ENCODE measurements at regions not wholly inside any gene's neighbourhood (a gene's known extent, or its start where the extent isn't known, plus 50 kb on each side); places are given as distances from the start of the nearest gene placed in this dataset.

DNA sequence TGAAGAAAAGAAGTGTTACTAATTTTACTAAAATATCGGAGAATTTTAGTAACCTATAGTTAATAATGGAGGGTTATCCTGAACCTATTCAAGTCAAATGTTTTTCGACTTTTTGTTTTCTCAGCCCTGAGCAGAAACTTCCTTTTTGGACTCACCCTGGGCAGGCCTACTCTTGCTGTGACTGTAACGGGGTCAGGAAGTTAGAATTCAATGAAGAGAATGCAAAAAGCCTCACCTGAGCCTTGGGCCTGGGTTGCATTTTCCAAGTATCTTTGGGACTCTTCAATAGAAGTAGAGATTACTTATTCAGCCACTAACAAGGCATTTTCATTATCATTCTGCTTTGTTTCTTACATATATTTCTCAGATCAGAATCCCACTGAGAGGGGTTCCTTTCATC lies 405.3 kb downstream of the TLR4 start:
- Histone ChIP-seq H3K27me3 (ENCODE audit: control insufficient read depth in 3 of 3, insufficient read depth in 3 of 3, low read length in 3 of 3) (no peaks in the 10 kb centered on the region), H3K36me3 (ENCODE audit: control insufficient read depth in 3 of 3, insufficient read depth in 3 of 3, low read length in 3 of 3) (no peaks in the 10 kb centered on the region), H3K27ac (ENCODE audit: low read depth, low read length) (no peak overlapping the region), H3K4me1 (ENCODE audit: control insufficient read depth in 3 of 3, insufficient read depth in 3 of 3, low read length in 3 of 3) (no peaks in the 10 kb centered on the region), H3K4me3 (ENCODE audit: low read length in 3 of 3) (no peak overlapping the region), H3K9ac (ENCODE audit: low read depth in 1 of 3, low read length in 3 of 3) (no peak overlapping the region), H3K9me3 (ENCODE audit: control insufficient read depth in 3 of 3, low read length in 3 of 3) (no peaks in the 10 kb centered on the region)

DNA sequence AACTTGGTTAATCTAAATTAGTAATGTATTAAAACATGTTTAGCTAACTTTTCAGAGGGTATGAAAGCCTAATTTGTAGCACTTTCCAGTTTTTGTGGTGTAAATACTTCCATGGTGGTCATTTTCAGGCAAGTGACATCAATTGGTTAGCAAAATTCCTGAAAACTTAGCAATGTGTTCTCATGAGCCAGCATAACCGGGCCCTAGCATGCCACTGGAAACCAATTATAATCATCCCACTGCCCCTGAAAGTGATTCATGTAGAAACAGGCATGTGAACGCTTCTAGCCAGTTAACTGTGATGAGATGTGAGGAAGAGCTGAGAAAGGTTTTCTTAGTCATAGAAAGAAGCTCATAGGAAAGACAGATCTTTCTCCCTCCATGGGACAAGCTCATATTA lies 417.2 kb downstream of the TLR4 start:
- Histone ChIP-seq H3K4me3 (ENCODE audit: low read length in 3 of 3) (no peak overlapping the region), H3K9me3 (ENCODE audit: control insufficient read depth in 3 of 3, low read length in 3 of 3) (no peaks in the 10 kb centered on the region), H3K9ac (ENCODE audit: low read depth in 1 of 3, low read length in 3 of 3) (no peak overlapping the region)

DNA sequence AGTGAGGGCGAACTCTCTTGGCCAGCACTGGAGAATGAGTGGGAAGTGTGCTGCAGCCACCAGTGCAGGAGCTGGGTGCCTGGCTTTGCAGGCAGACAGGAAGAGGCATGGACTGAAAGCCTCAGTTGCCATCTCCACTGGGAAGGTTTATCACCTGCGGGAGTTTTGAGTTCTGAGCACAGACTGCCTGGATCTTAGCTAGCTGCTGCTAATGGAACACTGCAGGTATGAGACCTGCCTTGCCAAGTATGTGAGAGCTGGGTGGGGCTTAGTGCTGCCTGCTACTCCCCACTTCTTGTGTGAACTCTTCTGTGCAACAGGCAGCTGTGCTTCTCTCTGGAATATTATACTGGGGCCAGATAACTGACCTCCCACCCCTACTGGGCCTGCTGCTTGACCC lies 424.1 kb downstream of the TLR4 start:
- Histone ChIP-seq H3K9ac (ENCODE audit: low read depth in 1 of 3, low read length in 3 of 3) (no peak overlapping the region), H3K27ac (ENCODE audit: low read depth, low read length) (no peak overlapping the region), H3K4me1 (ENCODE audit: control insufficient read depth in 3 of 3, insufficient read depth in 3 of 3, low read length in 3 of 3) (no peaks in the 10 kb centered on the region), H3K36me3 (ENCODE audit: control insufficient read depth in 3 of 3, insufficient read depth in 3 of 3, low read length in 3 of 3) (no peaks in the 10 kb centered on the region), H3K9me3 (ENCODE audit: control insufficient read depth in 3 of 3, low read length in 3 of 3) (peaks cover 0 to 3% (median 0%) of the 10 kb centered on the region in 3 donors), H3K4me3 (ENCODE audit: low read length in 3 of 3) (no peak overlapping the region), H3K27me3 (ENCODE audit: control insufficient read depth in 3 of 3, insufficient read depth in 3 of 3, low read length in 3 of 3) (no peaks in the 10 kb centered on the region)

More for the DNA sequence above, 417.2 kb downstream of the TLR4 start:
- Histone ChIP-seq H3K27me3 (ENCODE audit: control insufficient read depth in 3 of 3, insufficient read depth in 3 of 3, low read length in 3 of 3) (no peaks in the 10 kb centered on the region), H3K36me3 (ENCODE audit: control insufficient read depth in 3 of 3, insufficient read depth in 3 of 3, low read length in 3 of 3) (no peaks in the 10 kb centered on the region), H3K4me1 (ENCODE audit: control insufficient read depth in 3 of 3, insufficient read depth in 3 of 3, low read length in 3 of 3) (no peaks in the 10 kb centered on the region), H3K27ac (ENCODE audit: low read depth, low read length) (no peak overlapping the region)

DNA sequence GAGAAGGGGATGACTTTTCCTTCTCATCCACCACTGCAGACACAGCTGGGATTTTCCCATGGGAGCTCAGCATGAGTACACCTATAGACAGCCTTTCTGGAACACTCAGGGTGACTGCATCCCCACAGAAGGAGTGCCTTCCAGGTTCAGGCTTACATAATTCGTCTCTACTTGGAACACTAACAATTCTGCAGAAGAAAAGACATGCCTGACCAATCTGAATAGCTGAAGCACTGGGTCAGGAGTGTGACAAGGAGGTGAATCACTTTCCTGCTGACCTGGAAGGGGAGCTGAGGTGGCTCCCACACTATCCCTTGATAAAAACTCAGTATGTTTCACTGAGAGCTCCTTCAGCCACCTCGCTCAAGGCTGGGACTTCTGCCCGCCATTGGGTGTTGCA lies 425.3 kb downstream of the TLR4 start:
- H3K27ac ChIP-seq (ENCODE audit: low read depth, low read length): no peak overlapping the region
- H3K4me3 ChIP-seq (ENCODE audit: low read length in 3 of 3): no peak overlapping the region
- no peaks in the 10 kb centered on the region for H3K4me1 ChIP-seq (ENCODE audit: control insufficient read depth in 3 of 3, insufficient read depth in 3 of 3, low read length in 3 of 3)
- peaks cover 0 to 3% (median 0%) of the 10 kb centered on the region in 3 donors for H3K9me3 ChIP-seq (ENCODE audit: control insufficient read depth in 3 of 3, low read length in 3 of 3)
- H3K9ac ChIP-seq (ENCODE audit: low read depth in 1 of 3, low read length in 3 of 3): no peak overlapping the region
- no peaks in the 10 kb centered on the region for H3K36me3 ChIP-seq (ENCODE audit: control insufficient read depth in 3 of 3, insufficient read depth in 3 of 3, low read length in 3 of 3)
- H3K27me3 ChIP-seq (ENCODE audit: control insufficient read depth in 3 of 3, insufficient read depth in 3 of 3, low read length in 3 of 3): no peaks in the 10 kb centered on the region

DNA sequence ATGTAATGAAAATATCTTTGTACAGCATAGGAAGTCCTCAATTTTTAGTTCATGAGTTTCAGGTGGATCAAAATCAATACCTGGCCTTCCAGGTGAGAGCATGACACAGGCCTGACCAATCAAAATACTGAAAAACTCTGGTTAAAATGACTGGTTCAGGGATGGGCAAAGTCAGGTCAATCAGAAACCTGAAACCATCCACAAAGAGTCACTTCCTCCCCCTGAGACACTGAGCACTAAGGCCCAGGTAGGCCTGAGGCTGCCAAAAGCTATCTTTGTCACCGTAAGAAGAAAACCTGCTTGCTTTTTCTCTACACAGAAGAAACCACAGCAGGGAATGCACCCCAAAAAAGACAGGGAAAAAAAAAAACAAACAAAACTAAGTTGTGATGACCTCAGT lies 444.8 kb downstream of the TLR4 start:
- no peaks in the 10 kb centered on the region for H3K4me1 ChIP-seq (ENCODE audit: control insufficient read depth in 3 of 3, insufficient read depth in 3 of 3, low read length in 3 of 3)
- no peak overlapping the region for H3K9ac ChIP-seq (ENCODE audit: low read depth in 1 of 3, low read length in 3 of 3)
- no peak overlapping the region for H3K27ac ChIP-seq (ENCODE audit: low read depth, low read length)
- no peaks in the 10 kb centered on the region for H3K27me3 ChIP-seq (ENCODE audit: control insufficient read depth in 3 of 3, insufficient read depth in 3 of 3, low read length in 3 of 3)
- H3K4me3 ChIP-seq (ENCODE audit: low read length in 3 of 3): no peak overlapping the region
- no peaks in the 10 kb centered on the region for H3K9me3 ChIP-seq (ENCODE audit: control insufficient read depth in 3 of 3, low read length in 3 of 3)
- H3K36me3 ChIP-seq (ENCODE audit: control insufficient read depth in 3 of 3, insufficient read depth in 3 of 3, low read length in 3 of 3): no peaks in the 10 kb centered on the region

DNA sequence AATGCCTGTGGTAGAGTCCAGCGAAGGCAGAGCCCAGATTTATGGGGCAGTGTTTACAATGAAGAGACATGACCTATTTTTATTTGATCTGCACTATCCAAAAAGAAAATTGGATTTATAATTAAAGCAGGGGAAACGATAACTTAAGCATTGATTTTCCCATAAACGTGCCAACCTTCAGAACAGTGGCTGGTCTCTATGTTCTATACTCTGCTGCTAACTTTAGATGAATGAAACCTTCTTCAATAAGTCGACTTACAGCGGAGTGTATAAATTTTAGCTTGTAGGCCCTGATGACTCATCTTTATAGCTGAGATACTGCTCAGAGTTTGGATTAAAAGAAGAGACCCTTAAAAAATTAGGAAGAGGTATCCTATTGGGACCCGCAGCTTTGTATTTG lies 452.6 kb downstream of the TLR4 start:
- Histone ChIP-seq H3K36me3 (ENCODE audit: control insufficient read depth in 3 of 3, insufficient read depth in 3 of 3, low read length in 3 of 3) (no peaks in the 10 kb centered on the region), H3K4me1 (ENCODE audit: control insufficient read depth in 3 of 3, insufficient read depth in 3 of 3, low read length in 3 of 3) (no peaks in the 10 kb centered on the region), H3K9ac (ENCODE audit: low read depth in 1 of 3, low read length in 3 of 3) (no peak overlapping the region), H3K27ac (ENCODE audit: low read depth, low read length) (no peak overlapping the region), H3K27me3 (ENCODE audit: control insufficient read depth in 3 of 3, insufficient read depth in 3 of 3, low read length in 3 of 3) (no peaks in the 10 kb centered on the region), H3K4me3 (ENCODE audit: low read length in 3 of 3) (no peak overlapping the region), H3K9me3 (ENCODE audit: control insufficient read depth in 3 of 3, low read length in 3 of 3) (no peaks in the 10 kb centered on the region)

DNA sequence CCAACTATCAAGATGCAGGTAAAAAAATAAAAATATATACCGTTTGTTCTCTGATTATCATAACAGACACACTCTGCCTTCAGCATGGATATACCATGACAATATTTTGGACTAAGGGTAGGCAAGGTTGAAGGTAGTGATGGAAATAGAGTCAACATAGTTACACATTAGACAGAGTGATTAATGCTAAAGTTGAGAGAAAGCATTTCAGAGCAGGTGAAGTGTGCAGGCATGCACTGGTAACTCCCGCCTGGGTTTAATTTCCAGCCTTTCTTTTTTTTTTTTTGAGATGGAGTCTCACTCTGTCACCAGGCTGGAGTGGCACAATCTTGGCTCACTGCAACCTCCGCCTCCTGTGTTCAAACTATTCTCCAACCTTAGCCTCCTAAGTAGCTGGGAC lies 458.5 kb downstream of the TLR4 start:
- no peaks in the 10 kb centered on the region for H3K27me3 ChIP-seq (ENCODE audit: control insufficient read depth in 3 of 3, insufficient read depth in 3 of 3, low read length in 3 of 3)
- no peak overlapping the region for H3K27ac ChIP-seq (ENCODE audit: low read depth, low read length)
- H3K36me3 ChIP-seq (ENCODE audit: control insufficient read depth in 3 of 3, insufficient read depth in 3 of 3, low read length in 3 of 3): no peaks in the 10 kb centered on the region
- H3K9me3 ChIP-seq (ENCODE audit: control insufficient read depth in 3 of 3, low read length in 3 of 3): no peaks in the 10 kb centered on the region
- no peak overlapping the region for H3K4me3 ChIP-seq (ENCODE audit: low read length in 3 of 3)
- H3K4me1 ChIP-seq (ENCODE audit: control insufficient read depth in 3 of 3, insufficient read depth in 3 of 3, low read length in 3 of 3): no peaks in the 10 kb centered on the region
- H3K9ac ChIP-seq (ENCODE audit: low read depth in 1 of 3, low read length in 3 of 3): no peak overlapping the region

DNA sequence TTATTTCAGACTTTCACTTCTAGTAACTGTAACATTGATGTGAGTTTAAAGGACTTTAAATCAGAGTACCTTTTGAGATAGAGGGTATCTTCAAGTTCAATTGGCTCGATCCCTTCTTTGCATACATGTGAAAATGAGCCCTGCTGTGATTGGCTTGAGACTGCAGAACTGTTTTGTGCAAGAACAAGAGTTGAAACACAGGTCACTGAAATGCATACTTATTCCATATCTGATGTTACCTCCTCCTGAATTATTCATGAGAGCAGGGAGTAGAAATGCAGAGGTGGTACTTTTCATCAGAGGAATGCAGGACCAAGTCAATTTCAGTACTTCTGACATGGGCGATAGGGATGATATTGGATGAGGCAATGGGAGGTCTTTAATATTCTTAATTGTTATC lies 459.5 kb downstream of the TLR4 start:
- Histone ChIP-seq H3K27me3 (ENCODE audit: control insufficient read depth in 3 of 3, insufficient read depth in 3 of 3, low read length in 3 of 3) (no peaks in the 10 kb centered on the region), H3K4me3 (ENCODE audit: low read length in 3 of 3) (no peak overlapping the region), H3K9me3 (ENCODE audit: control insufficient read depth in 3 of 3, low read length in 3 of 3) (no peaks in the 10 kb centered on the region), H3K36me3 (ENCODE audit: control insufficient read depth in 3 of 3, insufficient read depth in 3 of 3, low read length in 3 of 3) (no peaks in the 10 kb centered on the region), H3K27ac (ENCODE audit: low read depth, low read length) (no peak overlapping the region), H3K9ac (ENCODE audit: low read depth in 1 of 3, low read length in 3 of 3) (no peak overlapping the region), H3K4me1 (ENCODE audit: control insufficient read depth in 3 of 3, insufficient read depth in 3 of 3, low read length in 3 of 3) (no peaks in the 10 kb centered on the region)

DNA sequence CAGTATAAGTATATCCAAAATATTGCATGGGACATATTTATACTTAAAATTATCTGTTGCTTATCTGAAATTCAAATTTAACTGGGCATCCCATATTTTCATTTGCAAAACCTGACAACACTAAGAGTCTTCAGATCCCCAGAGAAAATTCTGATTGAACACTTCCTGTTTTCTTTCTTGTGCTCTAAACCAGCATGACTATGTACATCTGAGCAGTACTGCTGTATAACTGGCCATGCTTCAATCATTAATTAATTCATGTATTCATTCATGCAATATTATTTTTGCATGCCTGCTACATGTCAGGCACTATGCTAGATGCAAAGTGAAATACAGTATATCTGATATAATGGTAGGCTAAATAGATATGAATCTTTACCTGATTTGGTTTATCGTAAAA lies 461.2 kb downstream of the TLR4 start:
- H3K36me3 ChIP-seq (ENCODE audit: control insufficient read depth in 3 of 3, insufficient read depth in 3 of 3, low read length in 3 of 3): no peaks in the 10 kb centered on the region
- H3K9me3 ChIP-seq (ENCODE audit: control insufficient read depth in 3 of 3, low read length in 3 of 3): no peaks in the 10 kb centered on the region
- H3K9ac ChIP-seq (ENCODE audit: low read depth in 1 of 3, low read length in 3 of 3): no peak overlapping the region
- no peak overlapping the region for H3K27ac ChIP-seq (ENCODE audit: low read depth, low read length)
- no peaks in the 10 kb centered on the region for H3K27me3 ChIP-seq (ENCODE audit: control insufficient read depth in 3 of 3, insufficient read depth in 3 of 3, low read length in 3 of 3)
- H3K4me1 ChIP-seq (ENCODE audit: control insufficient read depth in 3 of 3, insufficient read depth in 3 of 3, low read length in 3 of 3): no peaks in the 10 kb centered on the region
- no peak overlapping the region for H3K4me3 ChIP-seq (ENCODE audit: low read length in 3 of 3)

DNA sequence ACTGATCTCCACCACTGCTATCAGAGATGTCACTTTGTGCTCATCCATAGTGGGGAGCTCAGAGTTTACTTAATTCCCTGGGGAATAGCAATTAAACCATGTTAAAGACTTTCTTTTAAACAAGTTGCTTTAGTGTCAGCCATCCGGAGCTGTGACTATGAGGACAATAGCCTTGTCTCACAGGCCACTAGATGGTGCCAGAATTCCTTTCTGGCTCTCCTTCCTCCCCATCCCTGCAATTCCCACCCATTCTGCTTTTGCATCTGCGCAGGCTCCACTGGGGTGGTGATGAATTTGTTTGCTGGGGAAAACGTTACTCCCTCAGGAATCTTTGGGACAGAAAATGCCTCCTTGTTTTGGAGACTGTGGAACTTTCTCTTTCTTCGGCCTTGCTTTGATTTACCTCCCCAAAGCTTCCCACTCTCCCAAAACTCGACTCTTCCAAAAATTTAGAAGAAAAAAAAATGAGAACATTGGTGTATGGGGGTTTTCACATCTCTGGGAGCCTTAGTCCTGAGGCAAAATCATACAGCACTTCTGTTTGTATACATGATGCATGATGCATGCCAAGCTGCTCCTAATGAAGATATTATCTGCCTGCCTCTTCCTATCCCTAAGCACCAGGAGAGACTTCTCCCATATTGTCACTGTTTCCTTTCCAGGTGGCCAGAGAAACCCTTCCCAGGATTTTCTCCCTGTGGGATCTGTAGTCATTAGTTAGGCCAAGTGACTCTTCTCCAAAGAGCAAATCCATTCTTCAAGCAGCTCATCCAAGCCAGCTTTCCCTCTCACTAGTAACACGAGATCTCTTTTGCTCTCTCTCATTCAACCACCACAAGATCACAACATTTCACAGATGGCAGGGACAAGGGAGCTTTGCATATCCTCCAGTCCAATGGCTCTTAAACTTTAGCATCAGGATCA lies 466.1 kb downstream of the TLR4 start:
- no peaks in the 10 kb centered on the region for H3K9me3 ChIP-seq (ENCODE audit: control insufficient read depth in 3 of 3, low read length in 3 of 3)
- no peak overlapping the region for H3K27ac ChIP-seq (ENCODE audit: low read depth, low read length)
- H3K4me1 ChIP-seq (ENCODE audit: control insufficient read depth in 3 of 3, insufficient read depth in 3 of 3, low read length in 3 of 3): no peaks in the 10 kb centered on the region
- H3K4me3 ChIP-seq (ENCODE audit: low read length in 3 of 3): no peak overlapping the region
- no peak overlapping the region for H3K9ac ChIP-seq (ENCODE audit: low read depth in 1 of 3, low read length in 3 of 3)
- H3K36me3 ChIP-seq (ENCODE audit: control insufficient read depth in 3 of 3, insufficient read depth in 3 of 3, low read length in 3 of 3): no peaks in the 10 kb centered on the region
- no peaks in the 10 kb centered on the region for H3K27me3 ChIP-seq (ENCODE audit: control insufficient read depth in 3 of 3, insufficient read depth in 3 of 3, low read length in 3 of 3)
